Endothelial cell of umbilical vein (primary cell): ENCODE measurements at regions not wholly inside any gene's neighbourhood (a gene's known extent, or its start where the extent isn't known, plus 50 kb on each side); places are given as distances from the start of the nearest gene placed in this dataset.

ENCODE experiments used
- BruUV-seq: library from RNA; stranded (reverse); fragments of 400-500 nt; replicated peaks from 2 replicates; lab custom pipeline; 2021; lab: Mats Ljungman, UMichigan
- CTCF ChIA-PET: fragments of 300-600, 350-600 bp; sonication (Branson Sonifier 250); formaldehyde crosslinking; loops from one replicate; lab custom pipeline; 2021; ENCODE audit warnings: antibody characterized with exemption, inconsistent platforms; lab: Charles Lee
- POLR2A ChIA-PET: fragments of 300-600, 350-600 bp; sonication (Branson Sonifier 250); formaldehyde crosslinking; loops from one replicate; lab custom pipeline; 2021; ENCODE audit warnings: antibody characterized with exemption, inconsistent platforms; lab: Charles Lee
- DNase-seq: peaks from one replicate; pipeline ENCODE4 v3.0.0-alpha.2; 2011; ENCODE audit warnings: low read depth, low spot score
- FAIRE-seq: peaks from 2 replicates; lab custom pipeline; 2011; peaks lifted over from hg19 to GRCh38; lab: Jason Lieb, UNC
- H2AFZ ChIP-seq: 2 replicates; pipeline ENCODE4 v1.6.0; 2012; ENCODE audit warnings: low read depth, low read length, control low read depth, inconsistent platforms
- H3K27ac ChIP-seq: 2 replicates; pipeline ENCODE4 v1.5.1; 2011; ENCODE audit warnings: low read depth, mild to moderate bottlenecking, control low read depth, low read length, moderate library complexity; ENCODE audit not compliant: insufficient read depth
- H3K27me3 ChIP-seq, 2 experiments: 2 replicates each; pipeline versions ENCODE4 v1.6.0 to v1.6.1; 2011; ENCODE audit warnings: low read length in 2 of 2, mixed read lengths in 1 of 2; ENCODE audit not compliant: control insufficient read depth in 2 of 2, insufficient read depth in 2 of 2
- H3K36me3 ChIP-seq, 2 experiments: 2 replicates in 1 of 2; 3 replicates in 1 of 2; pipeline ENCODE4 v1.5.1; 2011; ENCODE audit warnings: low read length in 2 of 2, mild to moderate bottlenecking in 1 of 2, moderate library complexity in 1 of 2; ENCODE audit not compliant: control insufficient read depth in 2 of 2, insufficient read depth in 2 of 2; ENCODE audit errors: extremely low read depth in 1 of 2
- H3K4me1 ChIP-seq: 3 replicates; pipeline ENCODE4 v1.5.1; 2011; ENCODE audit warnings: mild to moderate bottlenecking, low read length; ENCODE audit not compliant: control insufficient read depth, insufficient read depth; ENCODE audit errors: extremely low read depth
- H3K4me2 ChIP-seq: 2 replicates; pipeline ENCODE4 v1.6.1; 2011; ENCODE audit warnings: low read length, control low read depth, mixed read lengths; ENCODE audit not compliant: insufficient read depth
- H3K4me3 ChIP-seq, 3 experiments: fragments of 200-600 bp in 1 of 3; sonication (generic), shearing (Covaris generic) in 1 of 3; replicated peaks in 1 of 3; 2 replicates each; pipeline ENCODE4 v1.5.1; 2011 to 2016; ENCODE audit warnings: control low read depth in 3 of 3, low read length in 3 of 3, mild to moderate bottlenecking in 2 of 3, inconsistent platforms in 1 of 3, low read depth in 1 of 3, moderate library complexity in 1 of 3; ENCODE audit not compliant: insufficient read depth in 1 of 3
- H3K79me2 ChIP-seq: 2 replicates; pipeline ENCODE4 v1.6.0; 2012; ENCODE audit warnings: low read length, inconsistent platforms; ENCODE audit not compliant: control insufficient read depth, insufficient read depth
- H3K9ac ChIP-seq: replicated peaks from 2 replicates; pipeline ENCODE3; 2011; ENCODE audit warnings: low read length, control low read depth; ENCODE audit not compliant: insufficient read depth; ENCODE audit errors: extremely low read depth
- H3K9me1 ChIP-seq: replicated peaks from 3 replicates; pipeline ENCODE4 v1.6.0; 2011; ENCODE audit warnings: mild to moderate bottlenecking, low read length; ENCODE audit not compliant: control insufficient read depth, insufficient read depth; ENCODE audit errors: extremely low read depth
- H3K9me3 ChIP-seq: replicated peaks from 2 replicates; pipeline ENCODE4 v1.5.1; 2012; ENCODE audit warnings: low read length, inconsistent platforms; ENCODE audit not compliant: control insufficient read depth, insufficient read depth
- H4K20me1 ChIP-seq: replicated peaks from 2 replicates; pipeline ENCODE3; 2011; ENCODE audit warnings: mild to moderate bottlenecking, low read length; ENCODE audit not compliant: control insufficient read depth, insufficient read depth; ENCODE audit errors: extremely low read depth
- EZH2 ChIP-seq: IDR thresholded peaks from 2 replicates; pipeline ENCODE4 v1.6.1; 2012; ENCODE audit warnings: borderline replicate concordance, low read depth, mild to moderate bottlenecking, moderate library complexity, low read length, inconsistent platforms; ENCODE audit not compliant: severe bottlenecking
- GATA2 ChIP-seq: IDR thresholded peaks from 2 replicates; pipeline ENCODE4 v1.7.0; 2011; ENCODE audit warnings: low read depth, mild to moderate bottlenecking, moderate library complexity, mixed read lengths, low read length; ENCODE audit not compliant: insufficient read length, insufficient read depth
- JUN ChIP-seq: IDR thresholded peaks from 2 replicates; pipeline ENCODE4 v1.6.1; 2011; ENCODE audit warnings: borderline replicate concordance, low read depth; ENCODE audit not compliant: insufficient read length, insufficient read depth
- MYC ChIP-seq: IDR thresholded peaks from one replicate; pipeline ENCODE4 v1.6.1; 2011; ENCODE audit warnings: mild to moderate bottlenecking, low read depth, low read length
- POLR2A ChIP-seq: IDR thresholded peaks from 2 replicates; pipeline ENCODE4 v1.6.1; 2012; ENCODE audit warnings: low read depth, mild to moderate bottlenecking, control low read depth, low read length
- POLR2AphosphoS5 ChIP-seq: IDR thresholded peaks from 2 replicates; pipeline ENCODE4 v1.6.1; 2012; ENCODE audit warnings: low read depth, mild to moderate bottlenecking, control low read depth, low read length, moderate library complexity; ENCODE audit not compliant: insufficient read depth
- dilution Hi-C: fragments of 300-500 bp; cut with MboI; formaldehyde crosslinking; loops from one replicate; pipeline ENCODE4 v1.15.0; 2019; ENCODE audit warnings: low sequenced_read_pairs; ENCODE audit not compliant: extremely low pct_ligation_motif_present
- intact Hi-C: fragments of 100-400 bp; cut with micrococcal nuclease; formaldehyde crosslinking; loops from one replicate; pipeline ENCODE4 v1.10.0; 2022
- TF ChIP-seq, protein P1 (sequence below), 2 donors: IDR thresholded peaks; 1 replicate in 1 of 2; 2 replicates in 1 of 2; pipeline ENCODE4 v1.5.1; 2011; ENCODE audit warnings: low read length in 2 of 2, mild to moderate bottlenecking in 2 of 2, moderate library complexity in 2 of 2, control low read depth in 1 of 2, inconsistent platforms in 1 of 2, low read depth in 1 of 2; ENCODE audit not compliant: insufficient read depth in 1 of 2; ENCODE audit errors: extremely low read depth in 1 of 2
- TF ChIP-seq, protein P2 (sequence below): IDR thresholded peaks from 2 replicates; pipeline ENCODE4 v1.6.1; 2011; ENCODE audit not compliant: insufficient read depth, insufficient read length

DNA sequence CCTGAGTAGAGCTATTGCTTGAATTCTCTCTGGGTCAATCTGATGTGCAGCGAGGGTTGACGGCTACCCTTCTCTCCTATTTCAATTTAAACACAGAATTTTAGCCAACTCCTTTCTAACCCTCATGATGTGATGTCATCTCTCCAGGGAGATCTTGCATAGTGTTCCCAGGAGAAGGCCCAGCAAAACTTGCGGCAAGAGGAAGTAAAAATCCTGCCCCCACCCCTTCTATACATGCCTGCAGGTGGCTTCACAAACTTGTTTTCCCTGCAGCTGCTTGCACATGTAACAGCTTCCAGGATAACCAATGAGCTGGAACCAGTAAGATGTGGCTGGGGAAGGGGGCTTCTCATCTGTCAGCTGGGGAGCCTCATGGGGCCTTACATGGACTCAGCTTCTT, 169.3 kb upstream of the CDH4 start:
- Histone ChIP-seq H3K4me1 (no peaks in the 10 kb centered on the region), H3K4me2 (no peak overlapping the region), H3K36me3 (no peaks in the 10 kb centered on the region), H3K9me1 (no peaks in the 10 kb centered on the region), H3K4me3 (no peak overlapping the region), H3K27ac (no peak overlapping the region), H3K79me2 (no peaks in the 10 kb centered on the region), H4K20me1 (no peaks in the 10 kb centered on the region), H3K9me3 (peaks cover 24% of the 10 kb centered on the region), H2AFZ (no peak overlapping the region), H3K9ac (no peak overlapping the region), H3K27me3 (no peaks in the 10 kb centered on the region)
- CTCF ChIA-PET, result no interaction called here
- DNase-seq (no peak), FAIRE-seq (no peak)
- TF ChIP-seq, protein P1, sequence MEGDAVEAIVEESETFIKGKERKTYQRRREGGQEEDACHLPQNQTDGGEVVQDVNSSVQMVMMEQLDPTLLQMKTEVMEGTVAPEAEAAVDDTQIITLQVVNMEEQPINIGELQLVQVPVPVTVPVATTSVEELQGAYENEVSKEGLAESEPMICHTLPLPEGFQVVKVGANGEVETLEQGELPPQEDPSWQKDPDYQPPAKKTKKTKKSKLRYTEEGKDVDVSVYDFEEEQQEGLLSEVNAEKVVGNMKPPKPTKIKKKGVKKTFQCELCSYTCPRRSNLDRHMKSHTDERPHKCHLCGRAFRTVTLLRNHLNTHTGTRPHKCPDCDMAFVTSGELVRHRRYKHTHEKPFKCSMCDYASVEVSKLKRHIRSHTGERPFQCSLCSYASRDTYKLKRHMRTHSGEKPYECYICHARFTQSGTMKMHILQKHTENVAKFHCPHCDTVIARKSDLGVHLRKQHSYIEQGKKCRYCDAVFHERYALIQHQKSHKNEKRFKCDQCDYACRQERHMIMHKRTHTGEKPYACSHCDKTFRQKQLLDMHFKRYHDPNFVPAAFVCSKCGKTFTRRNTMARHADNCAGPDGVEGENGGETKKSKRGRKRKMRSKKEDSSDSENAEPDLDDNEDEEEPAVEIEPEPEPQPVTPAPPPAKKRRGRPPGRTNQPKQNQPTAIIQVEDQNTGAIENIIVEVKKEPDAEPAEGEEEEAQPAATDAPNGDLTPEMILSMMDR (IDR thresholded peaks at IDR 0.05; ENCODE audit: extremely low read depth in 1 of 2, insufficient read depth in 1 of 2, low read depth in 1 of 2, low read length in 2 of 2), result no peak
- TF ChIP-seq POLR2A (no peak), JUN (no peak)
- dilution Hi-C loops, result no loop called here
- POLR2A ChIA-PET, result no interaction called here
- no TSS peak for BruUV-seq
- intact Hi-C loops, result no loop called here

DNA sequence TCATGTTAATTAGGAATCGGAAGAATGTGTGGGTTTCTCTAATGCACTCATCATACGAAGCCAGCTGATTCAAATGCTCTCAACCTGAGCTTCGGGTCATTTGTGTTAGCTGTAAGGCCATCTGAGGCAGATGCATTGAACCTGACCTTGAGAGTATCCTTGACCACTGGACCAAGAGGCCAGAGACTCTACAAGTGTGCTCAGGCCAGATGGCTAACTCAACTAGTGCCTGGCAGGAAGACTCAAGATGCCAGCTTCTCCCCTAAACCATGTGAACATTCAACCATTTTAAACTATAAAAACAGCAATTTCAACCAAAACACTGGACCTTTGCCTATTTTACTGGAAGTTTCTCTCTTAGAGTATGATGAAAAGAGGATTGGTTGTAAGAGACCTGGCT, 168.6 kb upstream of the CDH4 start:
- Histone ChIP-seq H3K4me2 (no peak overlapping the region), H3K36me3 (no peaks in the 10 kb centered on the region), H4K20me1 (no peaks in the 10 kb centered on the region), H3K4me3 (no peak overlapping the region), H2AFZ (no peak overlapping the region), H3K9me3 (peaks cover 25% of the 10 kb centered on the region), H3K27me3 (no peaks in the 10 kb centered on the region), H3K9ac (no peak overlapping the region), H3K9me1 (no peaks in the 10 kb centered on the region), H3K79me2 (no peaks in the 10 kb centered on the region), H3K4me1 (no peaks in the 10 kb centered on the region), H3K27ac (no peak overlapping the region)
- no peak for TF ChIP-seq MYC
- no peak for TF ChIP-seq GATA2
- TF ChIP-seq JUN, result no peak
- TF ChIP-seq, protein P2, sequence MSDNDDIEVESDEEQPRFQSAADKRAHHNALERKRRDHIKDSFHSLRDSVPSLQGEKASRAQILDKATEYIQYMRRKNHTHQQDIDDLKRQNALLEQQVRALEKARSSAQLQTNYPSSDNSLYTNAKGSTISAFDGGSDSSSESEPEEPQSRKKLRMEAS, result no peak
- TF ChIP-seq EZH2, result no peak
- TF ChIP-seq, protein P1 (IDR thresholded peaks at IDR 0.05; ENCODE audit: extremely low read depth in 1 of 2, insufficient read depth in 1 of 2, low read depth in 1 of 2, low read length in 2 of 2), result no peak
- TF ChIP-seq POLR2A, result no peak
- TF ChIP-seq POLR2AphosphoS5, result no peak
- CTCF ChIA-PET, result no interaction called here
- no peak for FAIRE-seq
- dilution Hi-C loops (no loop called here), intact Hi-C loops (no loop called here)
- BruUV-seq, result no TSS peak
- DNase-seq, result no peak
- POLR2A ChIA-PET, result no interaction called here
